ENCODE measurements at regions not wholly inside any gene's neighbourhood (a gene's known extent, or its start where the extent isn't known, plus 50 kb on each side); places are given as distances from the start of the nearest gene placed in this dataset.

DNA sequence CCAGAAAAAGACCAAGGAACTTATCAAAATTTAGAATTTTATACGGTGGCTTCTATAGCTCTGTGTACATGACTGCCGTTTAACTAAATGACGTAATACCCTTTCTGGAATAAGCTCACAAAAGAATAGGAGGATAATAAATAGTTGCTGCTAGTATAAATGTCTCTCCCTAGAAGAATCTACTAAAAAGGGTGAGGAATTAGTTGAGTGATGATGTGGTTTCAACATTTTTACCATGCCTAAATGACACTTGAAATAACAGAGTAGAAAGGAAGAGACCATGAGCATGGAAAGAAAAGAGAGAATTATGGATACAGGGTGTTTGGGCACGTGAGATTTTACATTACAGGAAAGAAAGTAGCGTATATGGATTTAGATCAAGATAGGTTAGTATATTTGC is 231.1 kb downstream of the ARAP2 start:
- Histone ChIP-seq H3K79me1 (ENCODE audit: low read depth, low read length) (no peaks in the 10 kb centered on the region), H2AFZ (ENCODE audit: low read length) (no peak overlapping the region), H3K36me3 (ENCODE audit: control insufficient read depth in 2 of 4, insufficient read depth in 4 of 4, low read length in 3 of 4) (no peaks in the 10 kb centered on the region), H4K20me1 (replicated peaks in 1 of 2; ENCODE audit: control insufficient read depth in 1 of 2, insufficient read depth in 2 of 2, low read length in 2 of 2) (no peaks in the 10 kb centered on the region), H2BK5ac (ENCODE audit: low read depth, low read length) (no peak overlapping the region), H3K4ac (replicated peaks; ENCODE audit: insufficient read length, low read depth, low read length) (no peak overlapping the region), H3K27me3 (replicated peaks in 1 of 4; ENCODE audit: control insufficient read depth in 3 of 4, extremely low read depth in 1 of 4, insufficient read depth in 3 of 4, low read length in 3 of 4) (no peaks in the 10 kb centered on the region), H3K23ac (ENCODE audit: insufficient read length) (no peak overlapping the region), H2BK120ac (replicated peaks; ENCODE audit: low read depth, low read length) (no peak overlapping the region), H2AK5ac (ENCODE audit: low read depth, low read length) (no peak overlapping the region), H3K9ac (replicated peaks in 1 of 4; ENCODE audit: extremely low read depth in 1 of 4, low read depth in 3 of 4, low read length in 3 of 4) (no peak overlapping the region), H3K4me3 (ENCODE audit: extremely low read depth in 1 of 4, insufficient read depth in 2 of 4, low read depth in 3 of 4, low read length in 4 of 4) (no peak overlapping the region), H4K8ac (ENCODE audit: extremely low read depth, insufficient read depth, low read length) (no peak overlapping the region), H3K27ac (ENCODE audit: low read depth, low read length) (no peak overlapping the region), H3K9me3 (ENCODE audit: insufficient read depth in 2 of 2, low read depth in 1 of 2, low read length in 1 of 2) (0 out of 4 replicates have a peak, but pooled peaks cover 0 to 2% of the 10 kb centered on the region in 2 experiments), H3K4me2 (ENCODE audit: insufficient read depth in 1 of 2, low read depth in 2 of 2, low read length in 2 of 2) (no peak overlapping the region), H3K18ac (ENCODE audit: extremely low read depth, low read length) (no peak overlapping the region), H4K91ac (replicated peaks; ENCODE audit: insufficient read length, low read length) (no peak overlapping the region), H2BK20ac (ENCODE audit: low read length) (no peak overlapping the region), H3K79me2 (ENCODE audit: control insufficient read depth in 1 of 2, insufficient read depth in 2 of 2, low read length in 2 of 2) (no peaks in the 10 kb centered on the region), H4K5ac (ENCODE audit: insufficient read length, low read depth, low read length) (no peak overlapping the region), H3K4me1 (replicated peaks in 1 of 4; ENCODE audit: control insufficient read depth in 3 of 4, insufficient read depth in 4 of 4, low read length in 3 of 4) (no peaks in the 10 kb centered on the region), H3K23me2 (ENCODE audit: low read depth, low read length) (no peaks in the 10 kb centered on the region), H2BK12ac (ENCODE audit: low read depth, low read length) (no peak overlapping the region), H3K14ac (ENCODE audit: insufficient read length) (no peak overlapping the region), H2BK15ac (ENCODE audit: low read length) (no peak overlapping the region), H3K56ac (replicated peaks; ENCODE audit: insufficient read length, low read depth, low read length) (no peak overlapping the region)
- CTCF ChIA-PET (ENCODE audit: partially characterized antibody), result no interaction called here
- no peak for DNase-seq (ENCODE audit: low read depth in 1 of 2, low spot score in 2 of 2)
- POLR2A ChIA-PET (ENCODE audit: partially characterized antibody), result no interaction called here
- 90% methylated on average over 5 of the region's 5 CpGs; no CpG with 5 or more reads in 1 of the 2 experiments for WGBS, 2 experiments (ENCODE audit: extremely low coverage in 1 of 2, insufficient coverage in 1 of 2, insufficient read length in 1 of 2, insufficient replicate concordance in 2 of 2, low coverage in 1 of 2, low lambda C conversion rate in 2 of 2, missing lambda C conversion rate in 1 of 2)
- TF ChIP-seq GTF2F1 (IDR thresholded peaks at IDR 0.05; ENCODE audit: borderline replicate concordance, low read depth, low read length), result no peak
- no peak for TF ChIP-seq CREB1 (IDR thresholded peaks at IDR 0.05)
- TF ChIP-seq RAD21 (IDR thresholded peaks at IDR 0.05 in 1 of 2, conservative IDR thresholded peaks at IDR 0.05 in 1 of 2; ENCODE audit: low read depth in 2 of 2, low read length in 2 of 2), result no peak
- TF ChIP-seq JUND (IDR thresholded peaks at IDR 0.05; ENCODE audit: low read length), result no peak
- TF ChIP-seq GABPA (IDR thresholded peaks at IDR 0.05; ENCODE audit: borderline replicate concordance, insufficient read depth, low read length), result no peak
- no peak for TF ChIP-seq KDM5A (IDR thresholded peaks at IDR 0.05; ENCODE audit: low read length)
- TF ChIP-seq PHF8 (conservative IDR thresholded peaks at IDR 0.05; ENCODE audit: low read depth, low read length), result no peak
- no peak for TF ChIP-seq TAF1 (IDR thresholded peaks at IDR 0.05; ENCODE audit: low read depth, low read length)
- no peak for TF ChIP-seq HDAC6 (IDR thresholded peaks at IDR 0.05; ENCODE audit: low read depth, low read length)
- no peak for TF ChIP-seq SP4 (IDR thresholded peaks at IDR 0.05; ENCODE audit: low read length)
- no peak for TF ChIP-seq MAFK (IDR thresholded peaks at IDR 0.05; ENCODE audit: low read depth, low read length)
- TF ChIP-seq FOSL1 (IDR thresholded peaks at IDR 0.05; ENCODE audit: insufficient read depth, low read depth, low read length), result no peak
- TF ChIP-seq BRCA1 (IDR thresholded peaks at IDR 0.05; ENCODE audit: low read depth, low read length), result no peak
- TF ChIP-seq TCF12 (IDR thresholded peaks at IDR 0.05; ENCODE audit: low read depth, low read length), result no peak
- no peak for TF ChIP-seq POLR2AphosphoS5 (IDR thresholded peaks at IDR 0.05; ENCODE audit: low read depth, low read length)
- no peak for FAIRE-seq
